SH-SY5Y (cell line): ENCODE measurements at regions not wholly inside any gene's neighbourhood (a gene's known extent, or its start where the extent isn't known, plus 50 kb on each side); places are given as distances from the start of the nearest gene placed in this dataset.

Source experiments
- GATA2 ChIP-seq: IDR thresholded peaks from 2 replicates; pipeline ENCODE4 v1.6.1; 2011; ENCODE audit warnings: mild to moderate bottlenecking, low read depth, low read length
- GATA3 ChIP-seq: IDR thresholded peaks from 2 replicates; pipeline ENCODE4 v1.6.1; 2011; ENCODE audit warnings: low read depth, mild to moderate bottlenecking, low read length, moderate library complexity

GRCh38 chr21:15496911-15497310 is 232.9 kb upstream of the USP25 start:
- TF ChIP-seq GATA2 (no peak), GATA3 (no peak)
